Panc1 (cell line): ENCODE measurements at regions not wholly inside any gene's neighbourhood (a gene's known extent, or its start where the extent isn't known, plus 50 kb on each side); places are given as distances from the start of the nearest gene placed in this dataset.
"Not testable (repeated sequence)": the region's sequence is repeated elsewhere in the genome, so short reads cannot be mapped to it uniquely, and the experiment has no call there.

Experiments
- ATAC-seq: fragments of 200-7000 bp; cut with Tn5 transposase; 2 replicates; pipeline ENCODE4 v1.9.1; 2020; ENCODE audit warnings: mild to moderate bottlenecking, moderate library complexity
- BruUV-seq: library from RNA; stranded (reverse); fragments of 400-500 nt; replicated peaks from 2 replicates; lab custom pipeline; 2021; lab: Mats Ljungman, UMichigan
- CTCF ChIA-PET: fragments of 300-600 bp; sonication (Branson Sonifier 250); formaldehyde crosslinking; loops from one replicate; lab custom pipeline; 2022; ENCODE audit warnings: antibody characterized with exemption; lab: Charles Lee
- POLR2A ChIA-PET: fragments of 300-600 bp; sonication (Branson Sonifier 250); formaldehyde crosslinking; loops from one replicate; lab custom pipeline; 2022; ENCODE audit warnings: antibody characterized with exemption; lab: Charles Lee
- DNase-seq: peaks from one replicate; pipeline ENCODE4 v3.0.0-alpha.2; 2010; ENCODE audit warnings: low read depth, low spot score
- H3K27ac ChIP-seq: 2 replicates; pipeline ENCODE4 v1.5.1; 2011; ENCODE audit warnings: mild to moderate bottlenecking, low read length, inconsistent platforms
- H3K27me3 ChIP-seq: fragments of 200-500 bp; sonication (Bioruptor generic); 2 replicates; pipeline ENCODE4 v1.6.0; 2014; ENCODE audit warnings: low read length, inconsistent platforms; ENCODE audit not compliant: control insufficient read depth, insufficient read depth
- H3K36me3 ChIP-seq: fragments of 200-500 bp; sonication (Bioruptor generic); 2 replicates; pipeline ENCODE4 v1.5.1; 2014; ENCODE audit warnings: inconsistent platforms, mild to moderate bottlenecking, low read length, moderate library complexity; ENCODE audit not compliant: control insufficient read depth, insufficient read depth
- H3K4me1 ChIP-seq: 2 replicates; pipeline ENCODE4 v1.5.1; 2011; ENCODE audit warnings: inconsistent platforms, mild to moderate bottlenecking, low read length, moderate library complexity; ENCODE audit not compliant: control insufficient read depth, insufficient read depth
- H3K4me3 ChIP-seq, 2 experiments: 2 replicates each; pipeline ENCODE4 v1.5.1; 2011 to 2012; ENCODE audit warnings: low read depth in 2 of 2, low read length in 2 of 2, mild to moderate bottlenecking in 2 of 2, inconsistent platforms in 1 of 2, moderate library complexity in 1 of 2
- H3K9me3 ChIP-seq: fragments of 200-500 bp; sonication (Bioruptor generic); 2 replicates; pipeline ENCODE4 v1.5.1; 2014; ENCODE audit warnings: low read depth, mild to moderate bottlenecking, inconsistent platforms, low read length, moderate library complexity; ENCODE audit not compliant: control insufficient read depth, insufficient read depth
- CTCF ChIP-seq: fragments of 450-650 bp; IDR thresholded peaks from 2 replicates; pipeline ENCODE4 v1.5.1; 2017; ENCODE audit warnings: mild to moderate bottlenecking
- POLR2AphosphoS5 ChIP-seq: IDR thresholded peaks from 2 replicates; pipeline ENCODE4 v1.6.1; 2012; ENCODE audit warnings: mild to moderate bottlenecking, low read depth, low read length, moderate library complexity
- REST ChIP-seq, 2 experiments: IDR thresholded peaks; 2 replicates each; pipeline ENCODE4 v1.6.1; 2011 to 2012; ENCODE audit warnings: low read depth in 2 of 2, control low read depth in 1 of 2, low read length in 1 of 2, mild to moderate bottlenecking in 1 of 2, moderate library complexity in 1 of 2; ENCODE audit not compliant: insufficient read depth in 1 of 2
- SIN3A ChIP-seq: IDR thresholded peaks from 2 replicates; pipeline ENCODE4 v1.6.1; 2012; ENCODE audit warnings: low read depth, mild to moderate bottlenecking, low read length, moderate library complexity, borderline replicate concordance; ENCODE audit not compliant: insufficient read depth
- TCF7L2 ChIP-seq: IDR thresholded peaks from 2 replicates; pipeline ENCODE4 v1.6.1; 2011; ENCODE audit warnings: mild to moderate bottlenecking, low read depth, low read length, inconsistent platforms
- in situ Hi-C: cut with HindIII; loops from 2 replicates; pipeline ENCODE4 v1.10.0; 2016; ENCODE audit warnings: low sequenced_read_pairs, low pct_unique_long_range_greater_than_20kb
- intact Hi-C: fragments of 100-400 bp; cut with micrococcal nuclease; formaldehyde crosslinking; loops from one replicate; pipeline ENCODE4 v1.10.0; 2022; ENCODE audit not compliant: unreplicated experiment

GRCh38 chr1:47536646-47537118, 98.8 kb downstream of the FOXD2 start:
- Histone ChIP-seq H3K36me3 (no peaks in the 10 kb centered on the region), H3K4me3 (no peak overlapping the region), H3K9me3 (no peaks in the 10 kb centered on the region), H3K4me1 (no peaks in the 10 kb centered on the region), H3K27ac (no peak overlapping the region), H3K27me3 (no peaks in the 10 kb centered on the region)
- in situ Hi-C loops, result no loop called here
- ChIA-PET CTCF (no interaction called here), POLR2A (no interaction called here)
- intact Hi-C loops, result no loop called here
- no peak for TF ChIP-seq TCF7L2
- no peak for TF ChIP-seq CTCF
- no peak for TF ChIP-seq SIN3A
- no peak for TF ChIP-seq POLR2AphosphoS5
- no peak for TF ChIP-seq REST (IDR thresholded peaks at IDR 0.05; ENCODE audit: insufficient read depth in 1 of 2, low read depth in 2 of 2, low read length in 1 of 2)
- DNase-seq (no peak), ATAC-seq (no peak)
- no TSS peak for BruUV-seq

- in situ Hi-C loops (no loop called here), intact Hi-C loops (no loop called here)
- ChIA-PET POLR2A (no interaction called here), CTCF (no interaction called here)
- H3K27ac ChIP-seq, result no peak overlapping the region
- no peaks in the 10 kb centered on the region for H3K9me3 ChIP-seq
- no peaks in the 10 kb centered on the region for H3K4me1 ChIP-seq
- DNase-seq (no peak), ATAC-seq (no peak)
- no peak for TF ChIP-seq TCF7L2
- no peaks in the 10 kb centered on the region for H3K27me3 ChIP-seq
- no TSS peak for BruUV-seq
- no peak overlapping the region for H3K4me3 ChIP-seq
- no peaks in the 10 kb centered on the region for H3K36me3 ChIP-seq
Measured at GRCh38 chr1:47537268-47537667, 99.4 kb downstream of the FOXD2 start.

GRCh38 chr1:47537966-47538365, 100.1 kb downstream of the FOXD2 start:
- ChIA-PET CTCF (no interaction called here), POLR2A (no interaction called here)
- in situ Hi-C loops (no loop called here), intact Hi-C loops (no loop called here)
- Histone ChIP-seq H3K27ac (no peak overlapping the region), H3K9me3 (no peaks in the 10 kb centered on the region), H3K27me3 (no peaks in the 10 kb centered on the region), H3K36me3 (no peaks in the 10 kb centered on the region), H3K4me1 (no peaks in the 10 kb centered on the region), H3K4me3 (no peak overlapping the region)
- no TSS peak for BruUV-seq
- ATAC-seq (no peak), DNase-seq (no peak)
- no peak for TF ChIP-seq CTCF
- no peak for TF ChIP-seq SIN3A
- no peak for TF ChIP-seq TCF7L2
- TF ChIP-seq REST (IDR thresholded peaks at IDR 0.05; ENCODE audit: insufficient read depth in 1 of 2, low read depth in 2 of 2, low read length in 1 of 2), result no peak
- TF ChIP-seq POLR2AphosphoS5, result no peak

- BruUV-seq, result not testable (repeated sequence)
Measured at GRCh38 chr1:47538530-47538929, 100.7 kb downstream of the FOXD2 start.

More at GRCh38 chr1:47538530-47538929, 100.7 kb downstream of the FOXD2 start:
- in situ Hi-C loops, H3K9me3 ChIP-seq, H3K4me1 ChIP-seq, H3K36me3 ChIP-seq, H3K27ac ChIP-seq, ATAC-seq, POLR2A ChIA-PET, H3K27me3 ChIP-seq, CTCF ChIA-PET, intact Hi-C loops, DNase-seq, H3K4me3 ChIP-seq: not testable (repeated sequence)
